SIG-M5 treated with dmso at 0.1 percent for 504 hours (cell line): ENCODE measurements at regions not wholly inside any gene's neighbourhood (a gene's known extent, or its start where the extent isn't known, plus 50 kb on each side); places are given as distances from the start of the nearest gene placed in this dataset.
A peak's percentile ranks its signal among the peaks of the same experiment; 100 is the strongest.

Source experiments
- DNase-seq: peaks from one replicate; lab custom pipeline; 2025; ENCODE audit not compliant: unreplicated experiment; lab: John Stamatoyannopoulos, UW

DNA sequence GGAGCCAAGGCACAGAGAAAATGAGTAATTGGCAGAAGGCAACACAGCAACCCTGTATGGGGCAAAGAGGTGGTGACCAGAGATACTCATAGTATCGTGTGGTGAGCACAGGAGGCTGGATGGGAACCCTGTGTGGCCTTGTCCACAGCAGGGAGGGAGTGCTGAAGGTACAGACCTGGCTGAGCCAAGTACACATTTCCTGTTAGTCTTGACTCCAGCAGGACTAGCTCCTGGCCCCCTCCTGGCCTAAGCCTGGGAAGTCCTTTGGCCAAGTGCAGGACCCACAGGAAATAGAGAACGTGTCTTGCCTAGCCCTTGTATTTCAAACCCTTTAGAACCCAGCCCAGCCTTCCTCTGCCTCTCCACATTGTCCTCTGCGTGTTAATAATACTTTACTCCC lies 289.8 kb upstream of the PWP1 start:
- DNase-seq: no peak

DNA sequence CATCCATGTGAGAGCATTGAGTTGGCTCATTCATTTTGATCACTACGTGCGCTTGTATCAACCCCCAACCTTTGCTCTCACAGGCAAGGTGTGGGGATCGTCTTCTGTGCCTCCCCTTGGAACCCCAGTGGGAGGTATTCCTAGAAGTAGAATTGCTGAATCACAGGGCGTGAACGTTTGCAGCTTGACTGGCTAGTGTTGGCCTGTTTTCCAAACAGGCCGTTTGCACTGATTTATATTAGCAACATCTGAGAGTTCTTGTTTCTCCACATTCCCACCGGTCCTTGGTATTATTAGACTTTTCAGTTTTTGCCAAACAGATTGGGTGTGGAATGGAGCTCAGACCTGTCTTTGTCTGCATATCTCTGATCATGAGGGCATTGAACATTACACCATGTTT lies 288.6 kb upstream of the PWP1 start:
- DNase-seq: no peak

DNA sequence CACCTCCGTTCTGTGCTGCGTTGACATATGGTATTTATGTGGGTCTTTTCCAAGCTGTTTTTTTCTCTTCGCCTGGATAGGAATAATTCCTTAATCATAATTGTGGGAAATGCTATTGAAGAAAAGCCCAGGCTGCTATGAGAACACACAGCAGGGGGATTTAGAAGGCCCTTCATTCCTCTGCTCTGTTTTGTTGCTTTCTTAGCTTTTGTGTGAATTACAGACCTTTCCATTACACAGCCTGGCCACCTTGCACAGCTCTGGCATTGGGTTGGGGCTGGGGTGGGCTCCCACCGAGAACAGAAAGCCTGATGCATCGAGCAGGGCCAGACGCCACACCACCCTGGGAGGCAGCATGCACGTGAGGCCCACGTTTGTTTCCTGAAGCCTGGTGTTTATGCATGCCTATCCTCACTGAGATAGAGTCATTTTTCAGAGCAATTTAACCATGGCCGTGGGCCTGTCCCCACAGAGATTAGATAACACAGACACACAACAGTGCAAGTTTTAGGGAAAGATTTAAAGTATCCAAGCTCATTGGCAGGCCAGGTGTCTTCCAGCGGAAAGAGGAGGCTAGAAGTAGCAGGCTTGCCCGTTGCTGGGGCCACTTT lies 287.6 kb upstream of the PWP1 start:
- no peak for DNase-seq

DNA sequence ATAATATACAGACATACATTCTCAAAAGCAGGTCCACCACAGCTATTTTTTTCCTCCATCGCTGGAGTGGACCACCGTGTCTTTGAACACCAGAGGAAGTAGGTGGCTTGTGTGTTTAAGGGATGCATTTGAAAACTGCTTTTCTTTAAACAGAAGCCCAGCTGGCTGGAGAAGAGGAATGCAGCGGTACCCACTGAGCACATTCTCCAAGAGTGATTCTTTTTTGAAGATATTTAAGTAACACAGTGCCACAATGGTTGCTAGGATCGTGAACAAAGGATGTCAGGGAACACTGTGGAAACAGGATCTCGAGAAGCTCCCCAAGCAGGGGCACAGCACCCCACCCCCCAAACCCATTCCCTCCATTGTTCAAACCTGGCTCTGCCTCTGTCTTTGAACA lies 286.6 kb upstream of the PWP1 start:
- DNase-seq: no peak

DNA sequence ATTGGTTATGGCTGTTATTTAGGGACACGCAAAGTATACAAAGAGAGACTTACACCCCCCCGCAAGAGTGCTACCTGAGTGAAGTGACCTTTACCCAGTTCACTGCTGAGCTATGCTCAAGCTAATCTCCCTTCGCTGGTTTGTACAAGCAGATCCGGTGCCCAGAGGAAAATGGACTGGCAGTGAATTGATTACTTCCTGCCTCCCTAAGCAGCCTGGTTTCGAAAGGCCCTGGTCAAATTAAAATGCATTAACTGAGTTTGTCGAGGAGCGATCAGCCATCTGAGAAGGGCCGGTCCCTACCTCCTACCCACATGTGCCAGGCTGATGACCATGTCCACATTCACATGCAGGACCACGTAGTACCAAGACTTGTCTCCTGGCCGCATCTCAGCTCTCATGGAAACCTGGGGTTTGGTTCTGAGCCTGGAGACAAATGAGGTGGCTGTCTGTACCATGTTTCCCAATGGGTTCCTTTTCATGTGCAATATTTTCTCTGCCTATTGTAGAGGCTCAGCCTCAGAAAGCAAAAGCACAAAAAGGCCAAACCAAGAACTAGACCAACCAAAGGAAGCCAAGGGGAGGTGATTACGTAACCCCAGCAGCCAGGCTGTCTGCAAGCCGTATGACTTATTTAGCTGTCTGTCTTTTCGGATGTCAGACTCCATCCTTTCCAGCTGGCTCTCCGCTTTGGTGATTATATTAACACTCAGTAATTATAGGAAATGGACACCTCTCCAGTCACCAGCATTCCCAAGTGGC lies 284.7 kb upstream of the PWP1 start:
- peak; percentile 26 for DNase-seq

DNA sequence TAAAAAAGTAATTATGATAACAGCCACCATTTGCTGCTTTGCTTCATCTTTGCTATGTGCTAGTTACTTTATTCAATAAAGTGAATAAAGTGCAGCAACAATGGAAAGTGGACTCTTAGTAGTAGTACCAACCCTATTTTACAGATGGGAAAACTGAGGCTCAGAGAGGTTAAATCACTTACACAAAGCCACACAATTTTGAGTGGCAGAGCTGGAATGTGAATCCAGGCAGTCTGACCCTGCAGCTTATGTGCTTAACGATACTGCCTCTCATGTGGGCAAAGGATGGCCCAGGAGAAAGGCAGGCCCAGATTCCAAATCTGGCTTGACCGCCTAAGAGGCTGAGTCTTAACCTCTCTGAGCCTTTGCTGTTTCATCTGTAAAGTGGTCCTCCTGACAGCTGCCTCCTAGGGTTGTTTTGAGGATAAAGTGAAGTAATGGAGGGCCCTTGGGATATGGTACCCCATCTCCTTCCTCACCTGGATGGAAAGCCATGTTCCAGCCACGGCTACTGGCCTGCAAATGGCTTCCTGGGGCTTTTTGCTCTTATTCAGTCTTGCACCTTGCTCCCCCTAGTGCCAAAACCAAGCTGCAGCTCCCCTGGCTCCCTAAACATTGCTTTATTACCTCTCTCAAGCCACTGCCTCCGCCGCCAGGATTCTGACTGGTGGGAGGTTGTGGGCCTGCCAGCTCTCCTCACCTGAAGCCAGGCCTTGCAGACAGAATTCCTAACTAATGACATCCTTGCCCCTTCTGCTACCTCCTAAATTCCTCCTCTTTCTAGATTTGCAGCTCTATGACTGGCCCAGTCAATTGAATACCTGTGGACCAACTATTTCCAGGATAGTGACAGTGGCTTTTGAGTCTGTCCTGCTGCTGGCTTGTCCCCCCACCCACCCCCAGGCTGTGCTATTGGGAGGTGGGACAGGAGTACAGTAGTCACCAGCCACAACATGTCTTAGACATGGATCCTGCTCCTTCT lies 283.3 kb upstream of the PWP1 start:
- peak; percentile 60 for DNase-seq

DNA sequence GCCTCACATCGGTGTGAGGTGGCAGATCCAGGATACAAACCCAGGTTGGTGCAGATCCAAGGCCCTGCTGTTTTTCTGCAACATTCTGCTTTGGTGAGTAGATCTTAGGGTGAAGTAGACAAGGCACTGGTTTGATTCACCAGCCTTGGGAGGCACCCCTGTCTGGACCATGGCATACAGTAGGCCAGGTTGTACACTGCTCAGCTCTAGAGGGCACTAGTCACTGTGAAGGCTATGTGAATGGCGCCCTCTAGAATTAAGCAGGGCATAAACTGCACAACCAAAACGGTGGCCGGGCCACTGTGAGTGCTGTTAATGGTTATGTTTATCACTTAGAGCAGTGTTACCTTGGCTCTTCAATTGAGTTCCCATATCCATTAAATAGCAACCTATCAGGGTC lies 280.6 kb upstream of the PWP1 start:
- DNase-seq: peak; percentile 66

DNA sequence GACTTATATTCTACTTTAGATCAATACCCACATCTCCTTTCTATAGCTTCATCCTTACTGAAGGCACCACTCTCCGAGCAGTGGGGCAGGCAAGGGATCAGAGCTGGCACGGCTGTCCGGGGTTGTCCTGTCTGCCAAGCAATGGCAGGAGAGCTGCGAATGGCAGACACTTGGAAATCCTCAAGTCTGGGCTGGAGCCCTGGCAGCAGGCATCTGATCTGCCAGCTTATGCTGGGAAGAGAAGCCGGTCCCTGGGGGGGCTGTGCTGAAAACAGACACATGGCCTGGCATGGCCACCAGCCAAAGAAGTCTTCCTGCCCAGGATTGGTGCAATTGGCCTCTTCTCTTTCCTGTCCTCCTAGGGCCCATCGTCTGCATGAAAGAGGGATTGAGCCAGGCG lies 280.2 kb upstream of the PWP1 start:
- no peak for DNase-seq

DNA sequence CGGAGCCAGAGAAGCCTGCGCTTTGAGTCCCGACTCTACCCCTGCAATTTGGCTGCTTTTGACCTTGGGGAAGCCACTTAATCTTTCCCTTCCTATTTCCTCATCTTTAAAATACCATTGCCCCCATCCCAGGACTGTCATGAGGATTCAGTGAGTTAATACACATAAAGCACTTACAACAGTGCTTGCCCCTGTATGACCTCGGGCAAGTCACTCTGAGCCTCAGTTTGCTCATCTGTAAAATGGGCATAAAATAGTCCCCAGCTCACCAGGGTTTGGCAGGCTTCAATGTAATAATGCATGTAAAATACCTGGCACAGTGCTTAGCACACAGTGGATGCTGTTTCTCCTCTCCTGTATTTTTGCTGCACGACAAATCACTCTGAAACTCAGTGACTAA lies 278.7 kb upstream of the PWP1 start:
- no peak for DNase-seq

DNA sequence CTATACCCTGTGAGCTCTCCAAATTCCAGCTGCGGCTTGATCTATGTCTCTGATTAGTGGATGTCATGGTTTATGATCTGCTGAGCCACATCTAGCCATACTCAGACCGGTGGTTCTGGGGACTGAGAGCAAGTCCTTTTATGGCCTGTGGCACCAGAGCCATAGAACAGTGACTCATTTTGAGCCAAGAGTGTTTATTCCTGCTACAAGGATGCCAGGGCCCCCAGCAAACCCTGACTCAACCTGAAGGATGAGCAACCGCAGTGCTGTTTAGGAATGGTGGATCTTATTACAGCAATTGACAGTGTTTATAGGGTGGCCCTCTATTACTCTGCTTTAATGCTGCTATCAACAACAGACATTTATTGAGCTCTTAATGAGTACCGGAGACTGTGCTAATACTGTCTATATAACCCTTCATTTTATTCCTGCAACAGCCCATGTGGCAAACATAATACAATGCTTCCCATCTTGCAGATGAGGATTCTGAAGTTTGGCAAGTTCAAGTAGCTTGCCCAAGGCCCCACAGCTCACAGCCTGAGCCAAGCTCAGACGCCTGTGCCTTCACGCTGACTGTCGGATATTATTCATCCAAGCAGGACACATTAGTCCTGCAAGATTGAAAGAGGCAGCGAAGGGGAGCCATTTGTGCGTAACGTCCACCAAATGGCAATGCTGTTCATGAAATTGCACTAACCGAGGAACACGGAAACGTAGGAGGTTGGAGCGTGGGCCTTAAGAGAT lies 273.6 kb upstream of the PWP1 start:
- DNase-seq: no peak

DNA sequence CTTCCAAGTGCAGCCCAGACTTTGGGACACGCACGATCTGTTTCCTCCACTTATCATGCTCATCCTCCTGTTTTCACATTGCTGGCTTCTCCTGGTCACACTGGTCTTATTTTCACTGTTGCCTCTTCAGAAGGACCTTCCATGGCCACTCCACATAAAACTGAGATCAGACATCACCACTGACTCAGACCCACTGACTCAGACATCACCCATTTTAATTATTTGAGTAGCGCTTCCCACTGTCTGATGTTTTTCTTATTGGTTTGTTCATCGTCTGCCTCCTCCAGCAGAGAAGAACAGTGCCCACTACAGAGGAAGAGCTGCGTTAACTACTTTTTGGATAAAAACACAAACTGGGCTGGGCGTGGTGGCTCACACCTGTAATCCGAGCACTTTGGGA lies 270.5 kb upstream of the PWP1 start:
- DNase-seq: no peak

DNA sequence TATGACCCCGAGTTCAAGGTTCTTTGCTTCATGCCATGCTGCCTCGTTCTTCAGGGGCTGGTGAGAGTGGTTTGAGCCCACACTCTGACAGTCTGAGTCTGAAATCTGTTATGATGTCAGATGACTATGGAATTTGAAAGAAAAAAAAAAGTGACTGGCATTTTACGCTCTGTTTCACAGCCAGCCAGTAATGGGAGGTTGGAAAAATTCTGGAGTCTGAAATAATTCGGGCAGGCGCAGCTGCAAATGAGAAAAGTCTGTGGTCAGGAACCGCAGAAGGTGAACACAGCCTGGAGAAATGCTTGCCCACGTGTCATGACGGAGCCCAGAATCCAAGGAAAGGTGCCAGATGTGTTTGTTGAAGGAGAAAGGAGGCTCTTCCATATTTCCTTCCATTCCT lies 269.8 kb upstream of the PWP1 start:
- DNase-seq: no peak

DNA sequence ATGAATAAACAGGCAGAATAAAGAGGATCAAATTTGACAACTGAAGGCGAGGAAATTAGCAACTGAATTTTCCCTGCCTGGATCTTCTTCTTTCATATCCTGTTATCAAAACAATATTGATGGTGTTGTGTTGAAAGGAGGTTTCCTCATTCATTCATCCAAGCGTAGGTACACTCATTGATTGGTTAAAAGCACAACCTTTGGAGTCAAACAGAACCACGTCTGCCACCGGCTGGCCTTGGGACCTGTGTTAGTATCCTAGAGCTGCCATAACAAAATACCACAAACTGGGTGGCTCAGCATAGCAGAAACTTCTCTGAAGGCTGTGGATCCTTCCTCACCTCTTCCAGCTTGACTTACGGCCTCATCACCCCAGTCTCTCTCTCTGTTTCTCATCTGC lies 268.6 kb upstream of the PWP1 start:
- DNase-seq: no peak

DNA sequence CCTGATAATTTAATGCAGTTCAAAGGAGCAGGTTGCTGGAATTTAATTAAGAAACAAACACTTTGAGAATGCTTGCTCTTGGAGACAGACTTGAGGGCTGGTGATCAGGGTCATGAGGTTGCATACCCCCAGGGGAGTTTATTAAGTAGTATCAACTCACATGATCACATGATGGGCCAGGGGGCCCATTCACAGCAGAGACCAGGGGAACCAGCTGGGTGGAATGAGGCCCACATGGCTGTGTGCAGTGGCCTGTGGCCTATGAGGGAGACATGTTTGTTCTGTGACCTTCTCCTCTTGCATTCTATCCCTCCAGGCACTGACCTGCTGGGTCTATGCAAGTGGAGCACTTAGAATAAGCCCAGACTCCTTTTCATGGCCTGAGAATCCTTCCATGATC lies 266.6 kb upstream of the PWP1 start:
- DNase-seq: no peak

DNA sequence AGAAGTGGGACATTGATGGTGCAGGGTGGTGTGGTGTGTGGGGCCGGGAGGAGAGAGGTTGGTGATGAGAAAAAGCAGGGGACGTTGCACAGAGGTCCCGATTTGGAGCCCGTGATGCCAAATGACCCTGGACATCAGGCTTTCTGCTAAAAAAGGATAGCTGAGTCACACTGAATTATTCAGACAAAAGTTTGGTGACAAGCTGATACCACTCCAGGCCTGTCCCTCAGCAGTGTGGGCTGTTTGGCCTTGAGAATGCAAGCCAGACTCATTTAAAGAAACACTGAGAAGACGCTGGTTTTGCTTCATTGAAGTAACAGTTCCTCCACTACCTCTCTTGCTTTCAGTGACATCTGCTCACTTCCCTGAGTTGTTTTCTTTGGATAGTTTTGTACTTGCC lies 262.1 kb upstream of the PWP1 start:
- no peak for DNase-seq

DNA sequence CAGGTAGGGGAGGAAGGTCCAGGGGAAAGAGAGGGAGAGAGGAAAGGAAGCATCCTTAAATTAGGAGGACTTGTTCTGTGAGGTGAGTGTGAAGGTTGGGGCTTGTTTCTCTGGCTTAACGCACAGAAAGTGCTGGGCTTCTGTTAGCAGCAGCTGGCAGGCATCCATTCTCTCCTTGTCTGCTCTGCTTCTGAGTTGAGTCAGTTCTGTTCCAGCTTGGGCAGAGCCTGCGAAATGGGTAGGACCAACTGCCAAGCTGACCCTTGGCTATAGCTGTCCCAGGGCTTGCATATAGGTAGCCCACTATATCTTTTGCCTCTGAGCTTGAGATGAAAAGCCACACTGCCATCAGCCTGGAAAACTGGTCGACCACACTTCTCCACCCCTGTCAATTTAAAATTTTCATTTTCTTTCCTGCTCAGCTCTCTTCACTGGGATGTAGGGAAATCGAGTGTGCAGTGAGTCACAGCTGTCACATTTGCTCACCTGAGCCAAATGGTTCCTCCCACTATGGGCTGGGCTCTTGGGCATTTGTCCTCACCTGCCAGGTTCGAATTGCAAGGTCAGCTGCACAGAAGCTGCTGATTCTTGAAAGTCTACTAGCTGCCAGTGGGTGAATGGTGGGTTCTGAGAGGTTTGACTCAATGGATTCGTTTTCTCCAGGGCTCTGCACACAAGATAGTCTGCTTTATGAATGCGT lies 256.4 kb upstream of the PWP1 start:
- DNase-seq: peak; percentile 16

DNA sequence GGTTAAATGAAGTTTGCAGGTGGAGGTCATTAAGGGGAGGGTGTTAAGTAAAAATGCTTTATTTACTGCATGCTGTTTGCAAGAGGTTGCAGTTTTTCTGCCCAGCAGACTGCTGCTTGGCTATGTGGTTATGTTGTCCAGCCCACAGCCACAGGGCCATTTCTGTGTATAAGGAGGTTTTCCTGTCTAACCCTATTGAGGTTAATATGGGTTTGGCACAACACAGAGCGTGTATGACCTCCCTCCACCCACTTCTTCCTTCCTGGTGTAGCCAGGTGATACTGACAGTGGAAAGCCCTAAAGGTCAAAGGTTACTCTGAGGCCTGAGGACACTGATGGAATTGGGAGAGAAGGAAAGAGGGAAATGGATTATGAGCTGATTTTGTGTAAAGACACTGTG lies 253.7 kb upstream of the PWP1 start:
- DNase-seq: no peak

DNA sequence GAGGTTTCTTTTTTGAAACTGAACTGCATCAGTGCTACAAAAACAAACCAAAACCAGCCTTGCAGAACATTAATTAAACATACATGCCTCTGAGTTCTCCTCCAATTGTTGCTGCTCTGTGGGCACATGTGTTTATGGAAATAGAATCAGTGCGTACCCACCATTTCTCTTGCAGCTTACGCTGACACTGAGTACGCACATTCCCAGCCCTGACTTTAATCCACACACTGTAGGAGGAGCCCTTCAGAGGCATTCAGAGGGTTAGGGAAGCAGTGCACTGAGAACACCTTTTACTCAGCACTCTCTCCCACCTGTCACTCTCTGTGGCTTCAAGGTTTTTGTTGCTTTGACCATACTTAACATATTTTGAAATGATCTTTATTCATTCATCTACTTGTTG lies 250.5 kb upstream of the PWP1 start:
- no peak for DNase-seq

DNA sequence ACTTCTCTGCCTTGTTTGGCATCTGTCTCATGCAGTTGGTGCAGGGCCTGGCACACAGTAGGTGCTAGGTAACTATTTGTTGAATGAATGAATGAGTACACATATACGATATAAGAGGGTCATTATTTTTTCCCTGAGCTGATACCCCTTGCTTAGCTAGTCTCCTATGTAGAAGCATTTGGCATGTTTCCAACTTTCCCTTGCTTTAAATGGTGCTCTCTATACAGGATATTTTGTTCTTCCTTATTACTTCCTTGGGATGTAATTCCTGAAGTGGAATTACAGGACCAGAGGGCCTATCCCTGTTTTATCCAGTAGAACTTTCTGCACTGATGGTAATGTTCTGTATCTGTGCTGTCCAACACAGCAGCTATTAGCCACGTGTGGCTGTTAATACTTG lies 250.1 kb upstream of the PWP1 start:
- no peak for DNase-seq

DNA sequence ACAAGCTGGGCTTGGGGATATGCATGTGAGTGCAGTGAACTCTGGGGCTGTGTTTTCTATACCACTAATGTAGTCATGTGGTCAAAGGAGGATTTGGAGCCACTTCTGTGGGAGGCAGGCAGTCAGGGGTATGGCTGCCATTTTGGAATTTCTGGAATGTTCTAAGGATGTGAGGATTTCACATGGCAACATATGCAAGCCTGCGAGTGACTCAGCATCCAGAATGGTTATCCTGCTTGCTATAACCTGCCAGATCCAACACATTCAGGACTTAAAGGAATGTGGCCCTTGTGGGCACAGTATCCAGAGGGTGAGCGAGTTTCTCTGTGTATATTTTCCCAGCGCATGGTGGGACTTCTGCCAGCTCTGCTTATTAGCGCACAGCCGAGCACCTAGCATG lies 249.2 kb upstream of the PWP1 start:
- DNase-seq: no peak

DNA sequence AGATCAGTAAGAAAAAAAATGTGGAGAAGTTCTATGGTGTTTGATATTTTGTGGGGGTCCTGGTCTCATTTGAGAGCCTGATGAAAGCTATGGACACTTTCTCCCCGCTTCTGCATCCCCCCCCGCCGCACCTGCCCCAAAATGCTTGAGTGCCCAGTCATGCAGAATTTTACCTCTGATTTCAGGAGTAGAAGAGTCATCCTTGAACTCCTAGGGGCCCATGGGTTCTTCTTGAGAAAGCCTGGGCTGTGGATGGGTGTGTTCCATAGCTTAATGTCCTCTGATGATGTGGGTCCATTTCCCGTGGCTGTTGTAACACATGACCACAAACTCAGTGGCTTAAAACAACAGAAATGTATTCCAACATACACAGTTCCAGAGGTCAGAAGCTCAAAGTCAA lies 248.8 kb upstream of the PWP1 start:
- DNase-seq: no peak
